HCT116 (cell line): ENCODE measurements at regions not wholly inside any gene's neighbourhood (a gene's known extent, or its start where the extent isn't known, plus 50 kb on each side); places are given as distances from the start of the nearest gene placed in this dataset.

ENCODE experiments used
- ATAC-seq: fragments of 200-7000 bp; cut with Tn5 transposase; 2 replicates; pipeline ENCODE4 v1.9.1; 2020; ENCODE audit warnings: mild to moderate bottlenecking, moderate library complexity
- BruUV-seq: library from RNA; stranded (reverse); fragments of 400-500 nt; replicated peaks from 2 replicates; lab custom pipeline; 2021; lab: Mats Ljungman, UMichigan
- CTCF ChIA-PET: fragments of 300-600 bp; sonication (Branson Sonifier 250); formaldehyde crosslinking; loops from one replicate; lab custom pipeline; 2021; ENCODE audit warnings: antibody characterized with exemption; lab: Charles Lee
- POLR2A ChIA-PET: fragments of 300-600, 350-600 bp; sonication (Branson Sonifier 250); formaldehyde crosslinking; loops from one replicate; lab custom pipeline; 2021; ENCODE audit warnings: antibody characterized with exemption; lab: Charles Lee
- RAD21 ChIA-PET, 2 experiments: fragments of 300-600 bp; sonication (Branson Sonifier 250); formaldehyde crosslinking; loops; one replicate each; lab custom pipeline; 2023; ENCODE audit warnings: low total read pairs in 2 of 2; ENCODE audit not compliant: uncharacterized antibody in 2 of 2, unreplicated experiment in 2 of 2, low non-redundant PET in 1 of 2; lab: Charles Lee
- DNase-seq: peaks from one replicate; pipeline ENCODE4 v3.0.0-alpha.2; 2010; ENCODE audit warnings: low read depth, low spot score
- H2AFZ ChIP-seq: fragments of 200-600 bp; shearing (Covaris generic), sonication (generic); 2 replicates; pipeline ENCODE4 v1.6.1; 2017; ENCODE audit warnings: low read depth, mixed run types, mixed read lengths, antibody characterized with exemption, low read length; ENCODE audit not compliant: poor library complexity, severe bottlenecking
- H3K27ac ChIP-seq: 2 replicates; pipeline ENCODE4 v1.5.1; 2012; ENCODE audit warnings: low read depth, low read length
- H3K27me3 ChIP-seq: fragments of 200-600 bp; sonication (generic); 2 replicates; pipeline ENCODE4 v1.6.1; 2016; ENCODE audit warnings: mixed run types, low read length, mixed read lengths; ENCODE audit not compliant: insufficient read depth
- H3K36me3 ChIP-seq, 2 experiments: fragments of 200-500 bp in 1 of 2; fragments of 200-600 bp in 1 of 2; sonication (Bioruptor generic) in 1 of 2; sonication (generic) in 1 of 2; 2 replicates each; pipeline versions ENCODE4 v1.5.1 to v1.6.1; 2014 to 2016; ENCODE audit warnings: low read length in 2 of 2, inconsistent platforms in 1 of 2, mixed read lengths in 1 of 2, mixed run types in 1 of 2; ENCODE audit not compliant: insufficient read depth in 2 of 2, control insufficient read depth in 1 of 2
- H3K4me1 ChIP-seq, 2 experiments: fragments of 200-600 bp in 1 of 2; sonication (generic) in 1 of 2; 2 replicates each; pipeline versions ENCODE4 v1.5.1 to v1.6.1; 2012 to 2017; ENCODE audit warnings: low read length in 2 of 2, inconsistent platforms in 1 of 2, mild to moderate bottlenecking in 1 of 2, mixed read lengths in 1 of 2, mixed run types in 1 of 2, moderate library complexity in 1 of 2; ENCODE audit not compliant: insufficient read depth in 2 of 2, control insufficient read depth in 1 of 2
- H3K4me2 ChIP-seq: fragments of 200-600 bp; sonication (generic); 2 replicates; pipeline ENCODE4 v1.6.1; 2017; ENCODE audit warnings: mixed run types, low read length, mixed read lengths
- H3K4me3 ChIP-seq, 2 experiments: fragments of 200-600 bp in 1 of 2; sonication (generic) in 1 of 2; replicated peaks in 1 of 2; 2 replicates each; pipeline ENCODE4 v1.5.1; 2011 to 2016; ENCODE audit warnings: low read length in 2 of 2, control low read depth in 1 of 2, low read depth in 1 of 2, mild to moderate bottlenecking in 1 of 2, mixed read lengths in 1 of 2, mixed run types in 1 of 2
- H3K79me2 ChIP-seq: fragments of 200-600 bp; sonication (generic); 2 replicates; pipeline ENCODE4 v1.6.1; 2017; ENCODE audit warnings: mild to moderate bottlenecking, mixed run types, low read length, moderate library complexity, mixed read lengths; ENCODE audit not compliant: insufficient read depth
- H3K9ac ChIP-seq: fragments of 200-600 bp; sonication (generic); 2 replicates; pipeline ENCODE4 v1.6.1; 2016; ENCODE audit warnings: low read length, mixed read lengths
- H3K9me2 ChIP-seq: fragments of 200-600 bp; sonication (generic), shearing (Covaris generic); 2 replicates; pipeline ENCODE4 v1.6.1; 2017; ENCODE audit warnings: mixed run types, mild to moderate bottlenecking, moderate library complexity; ENCODE audit not compliant: insufficient read depth
- H3K9me3 ChIP-seq, 2 experiments: fragments of 200-500 bp in 1 of 2; fragments of 200-600 bp in 1 of 2; sonication (Bioruptor generic) in 1 of 2; sonication (generic) in 1 of 2; 2 replicates each; pipeline ENCODE4 v1.6.1; 2014 to 2017; ENCODE audit warnings: low read length in 2 of 2, mixed read lengths in 2 of 2, inconsistent platforms in 1 of 2, low read depth in 1 of 2, mild to moderate bottlenecking in 1 of 2, mixed run types in 1 of 2, moderate library complexity in 1 of 2; ENCODE audit not compliant: control insufficient read depth in 1 of 2, insufficient read depth in 1 of 2
- H4K20me1 ChIP-seq: fragments of 200-600 bp; sonication (generic), shearing (Covaris generic); 2 replicates; pipeline ENCODE4 v1.6.1; 2017; ENCODE audit warnings: mixed run types, mild to moderate bottlenecking, moderate library complexity; ENCODE audit not compliant: insufficient read depth
- EZH2phosphoT487 ChIP-seq: fragments of 200-600 bp; IDR thresholded peaks from 2 replicates; pipeline ENCODE4 v1.6.1; 2018; ENCODE audit warnings: antibody characterized with exemption, borderline replicate concordance
- RAD21 ChIP-seq: IDR thresholded peaks from 2 replicates; pipeline ENCODE4 v1.6.1; 2012; ENCODE audit warnings: low read depth, mild to moderate bottlenecking
- REST ChIP-seq: IDR thresholded peaks from 2 replicates; pipeline ENCODE4 v1.6.1; 2012; ENCODE audit warnings: low read depth
- SIN3A ChIP-seq: IDR thresholded peaks from 2 replicates; pipeline ENCODE4 v1.6.1; 2012; ENCODE audit warnings: low read depth
- SP1 ChIP-seq: IDR thresholded peaks from 2 replicates; pipeline ENCODE4 v1.6.1; 2012; ENCODE audit warnings: low read depth
- SRF ChIP-seq: IDR thresholded peaks from 2 replicates; pipeline ENCODE4 v1.6.1; 2012; ENCODE audit warnings: low read depth
- ZBTB33 ChIP-seq: IDR thresholded peaks from 2 replicates; pipeline ENCODE4 v1.6.1; 2011; ENCODE audit warnings: mild to moderate bottlenecking, low read length, moderate library complexity; ENCODE audit not compliant: insufficient replicate concordance; ENCODE audit errors: extremely low read depth
- ZFX ChIP-seq: fragments of 450-650 bp; IDR thresholded peaks from 2 replicates; pipeline ENCODE4 v1.6.1; 2017
- intact Hi-C: fragments of 100-400 bp; cut with micrococcal nuclease; formaldehyde crosslinking; loops from 2 replicates; pipeline ENCODE4 v1.10.0; 2022

- no TSS peak for BruUV-seq
- ChIA-PET CTCF (no interaction called here), RAD21 (no interaction called here), POLR2A (no interaction called here)
- Histone ChIP-seq H3K27me3 (peaks cover 26% of the 10 kb centered on the region), H3K36me3 (no peaks in the 10 kb centered on the region), H3K79me2 (no peaks in the 10 kb centered on the region), H3K4me2 (no peak overlapping the region), H3K4me1 (no peaks in the 10 kb centered on the region), H3K9me2 (no peaks in the 10 kb centered on the region), H3K9ac (no peak overlapping the region), H3K4me3 (no peak overlapping the region), H4K20me1 (no peaks in the 10 kb centered on the region), H3K9me3 (no peaks in the 10 kb centered on the region), H2AFZ (no peak overlapping the region), H3K27ac (no peak overlapping the region)
- ATAC-seq, result no peak
- DNase-seq, result no peak
- intact Hi-C loops, result no loop called here
- TF ChIP-seq SIN3A (no peak), EZH2phosphoT487 (no peak), ZFX (no peak), ZBTB33 (no peak), SP1 (no peak), RAD21 (no peak), REST (no peak), SRF (no peak)
Measured at GRCh38 chr16:77093999-77094398, 97.0 kb upstream of the MON1B start.
